Endodermal cell (in vitro differentiated cells): ENCODE measurements at regions not wholly inside any gene's neighbourhood (a gene's known extent, or its start where the extent isn't known, plus 50 kb on each side); places are given as distances from the start of the nearest gene placed in this dataset.

Experiments
- DNase-seq: peaks from one replicate; pipeline ENCODE4 v3.0.0-alpha.2; 2017
- H3K27ac ChIP-seq: 2 replicates; pipeline ENCODE4 v1.5.1; 2013; ENCODE audit warnings: mild to moderate bottlenecking, low read depth, low read length, moderate library complexity
- H3K27me3 ChIP-seq: 2 replicates; pipeline ENCODE4 v1.6.1; 2013; ENCODE audit warnings: mild to moderate bottlenecking, low read length, moderate library complexity; ENCODE audit not compliant: insufficient read depth, control insufficient read depth, poor library complexity, severe bottlenecking
- H3K36me3 ChIP-seq: 2 replicates; pipeline ENCODE4 v1.7.0; 2013; ENCODE audit warnings: mild to moderate bottlenecking, low read length, moderate library complexity; ENCODE audit not compliant: control insufficient read depth, insufficient read depth
- H3K4me1 ChIP-seq: one replicate; pipeline ENCODE4 v1.7.0; 2013; ENCODE audit warnings: low read length; ENCODE audit not compliant: control insufficient read depth, insufficient read depth
- H3K4me3 ChIP-seq: 2 replicates; pipeline ENCODE4 v1.5.1; 2013; ENCODE audit warnings: mild to moderate bottlenecking, low read length, moderate library complexity
- H3K9ac ChIP-seq: 2 replicates; pipeline ENCODE4 v1.6.1; 2013; ENCODE audit warnings: mild to moderate bottlenecking, low read length, moderate library complexity; ENCODE audit not compliant: poor library complexity, severe bottlenecking; ENCODE audit errors: extremely low read depth
- H3K9me3 ChIP-seq: 2 replicates; pipeline ENCODE4 v1.6.1; 2013; ENCODE audit warnings: mild to moderate bottlenecking, low read length, moderate library complexity; ENCODE audit not compliant: control insufficient read depth
- H3K27ac Mint-ChIP-seq: 2 replicates; pipeline ENCODE4 v1.8.0; 2020; ENCODE audit warnings: mixed read lengths
- H3K27me3 Mint-ChIP-seq: 2 replicates; pipeline ENCODE4 v1.8.0; 2021; ENCODE audit warnings: mild to moderate bottlenecking, mixed read lengths; ENCODE audit not compliant: insufficient read depth
- H3K36me3 Mint-ChIP-seq: 2 replicates; pipeline ENCODE4 v1.8.0; 2020; ENCODE audit warnings: low read depth, mixed read lengths
- H3K4me1 Mint-ChIP-seq: 2 replicates; pipeline ENCODE4 v1.8.0; 2020; ENCODE audit warnings: mixed read lengths
- H3K4me3 Mint-ChIP-seq: 2 replicates; pipeline ENCODE4 v1.8.0; 2020; ENCODE audit warnings: mild to moderate bottlenecking, moderate library complexity, mixed read lengths
- H3K9me3 Mint-ChIP-seq: 2 replicates; pipeline ENCODE4 v1.8.0; 2020; ENCODE audit warnings: mild to moderate bottlenecking, mixed read lengths
- WGBS, 2 experiments: methylation state at CpG; one replicate each; pipeline versions ENCODE4 v1.1.5 to v1.1.7; 2013; ENCODE audit warnings: missing lambda C conversion rate in 2 of 2, mixed read lengths in 1 of 2; ENCODE audit not compliant: insufficient coverage in 1 of 2, insufficient read length in 1 of 2; 5-methylcytosine and 5-hydroxymethylcytosine counted together
- TF ChIP-seq, protein P1 (sequence below): fragments of 200-600 bp; sonication (generic); conservative IDR thresholded peaks from 2 replicates; pipeline ENCODE4 v1.5.0; 2021; ENCODE audit warnings: antibody characterized with exemption, mild to moderate bottlenecking

DNA sequence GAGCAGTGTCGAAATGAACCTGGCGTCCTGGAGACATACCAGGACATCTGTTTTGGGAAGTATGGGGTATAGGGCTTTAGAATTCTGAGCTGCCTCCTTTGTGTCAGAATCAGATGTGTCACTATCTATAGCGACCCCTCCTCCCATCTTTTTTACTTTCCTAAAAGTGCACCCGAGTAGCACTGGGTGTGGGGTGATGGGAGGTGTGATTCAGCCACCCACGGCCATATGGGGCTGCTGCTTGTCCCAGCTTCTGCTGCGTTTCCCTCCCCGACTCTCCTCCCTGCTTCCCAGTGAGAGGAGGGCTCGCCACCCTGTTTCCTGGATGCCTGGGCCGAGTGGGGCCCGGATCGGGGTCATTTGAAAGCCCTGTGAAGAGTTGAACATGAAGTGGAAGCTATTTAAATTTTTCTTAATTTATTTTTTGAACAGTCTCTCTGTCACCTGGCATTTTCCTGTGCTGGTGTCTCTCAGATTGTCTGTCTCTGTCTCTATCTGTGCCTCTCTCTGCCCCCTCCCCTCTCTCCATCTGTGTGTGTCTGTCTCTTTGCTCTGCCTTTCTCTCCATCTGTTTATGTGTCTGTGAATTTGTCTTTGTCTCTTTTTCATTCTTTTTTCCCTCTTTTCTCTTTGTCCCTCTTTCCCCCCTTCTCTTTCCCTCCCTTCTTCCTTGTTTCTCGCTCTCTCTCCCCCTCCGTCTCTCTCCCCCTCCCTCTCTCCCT is 638.8 kb upstream of the EEF2KMT start:
- H3K9me3 Mint-ChIP-seq: peaks cover 8% of the 10 kb centered on the region
- H3K4me1 Mint-ChIP-seq: no peaks in the 10 kb centered on the region
- peaks cover 3% of the 10 kb centered on the region for H3K27me3 Mint-ChIP-seq
- no peaks in the 10 kb centered on the region for H3K27me3 ChIP-seq
- no peaks in the 10 kb centered on the region for H3K4me1 ChIP-seq
- H3K4me3 Mint-ChIP-seq: no peak overlapping the region
- no peak for DNase-seq
- no peak overlapping the region for H3K4me3 ChIP-seq
- no peak overlapping the region for H3K9ac ChIP-seq
- TF ChIP-seq, protein P1, sequence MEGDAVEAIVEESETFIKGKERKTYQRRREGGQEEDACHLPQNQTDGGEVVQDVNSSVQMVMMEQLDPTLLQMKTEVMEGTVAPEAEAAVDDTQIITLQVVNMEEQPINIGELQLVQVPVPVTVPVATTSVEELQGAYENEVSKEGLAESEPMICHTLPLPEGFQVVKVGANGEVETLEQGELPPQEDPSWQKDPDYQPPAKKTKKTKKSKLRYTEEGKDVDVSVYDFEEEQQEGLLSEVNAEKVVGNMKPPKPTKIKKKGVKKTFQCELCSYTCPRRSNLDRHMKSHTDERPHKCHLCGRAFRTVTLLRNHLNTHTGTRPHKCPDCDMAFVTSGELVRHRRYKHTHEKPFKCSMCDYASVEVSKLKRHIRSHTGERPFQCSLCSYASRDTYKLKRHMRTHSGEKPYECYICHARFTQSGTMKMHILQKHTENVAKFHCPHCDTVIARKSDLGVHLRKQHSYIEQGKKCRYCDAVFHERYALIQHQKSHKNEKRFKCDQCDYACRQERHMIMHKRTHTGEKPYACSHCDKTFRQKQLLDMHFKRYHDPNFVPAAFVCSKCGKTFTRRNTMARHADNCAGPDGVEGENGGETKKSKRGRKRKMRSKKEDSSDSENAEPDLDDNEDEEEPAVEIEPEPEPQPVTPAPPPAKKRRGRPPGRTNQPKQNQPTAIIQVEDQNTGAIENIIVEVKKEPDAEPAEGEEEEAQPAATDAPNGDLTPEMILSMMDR: no peak
- H3K36me3 ChIP-seq: no peaks in the 10 kb centered on the region
- no peaks in the 10 kb centered on the region for H3K9me3 ChIP-seq
- no peak overlapping the region for H3K27ac Mint-ChIP-seq
- WGBS, 2 experiments: 88% methylated on average over 12 of the region's 13 CpGs; no CpG with 5 or more reads in 1 of the 2 experiments
- no peak overlapping the region for H3K27ac ChIP-seq
- no peaks in the 10 kb centered on the region for H3K36me3 Mint-ChIP-seq

DNA sequence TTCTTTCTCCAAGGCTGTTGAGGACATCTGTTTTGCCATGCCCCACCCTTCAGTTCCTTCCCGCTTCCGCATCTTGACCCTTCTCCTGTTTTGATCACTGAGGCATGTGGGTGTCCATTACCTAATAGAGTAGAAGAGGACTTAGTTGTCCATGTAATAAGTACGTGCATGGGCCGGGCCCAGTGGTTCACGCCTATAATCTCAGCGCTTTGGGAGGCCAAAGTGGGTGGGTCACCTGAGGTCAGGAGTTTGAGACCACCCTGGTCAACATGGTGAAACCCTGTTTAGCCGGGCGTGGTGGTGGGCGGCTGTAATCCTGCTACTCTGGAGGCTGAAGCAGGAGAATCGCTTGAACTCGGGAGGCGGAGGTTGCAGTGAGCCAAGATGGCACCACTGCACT is 637.8 kb upstream of the EEF2KMT start:
- Histone ChIP-seq H3K27me3 (no peaks in the 10 kb centered on the region), H3K36me3 (no peaks in the 10 kb centered on the region), H3K4me3 (no peak overlapping the region), H3K9me3 (no peaks in the 10 kb centered on the region), H3K4me1 (no peaks in the 10 kb centered on the region), H3K9ac (no peak overlapping the region), H3K27ac (no peak overlapping the region)
- TF ChIP-seq, protein P1: no peak
- Mint-ChIP-seq H3K4me3 (no peak overlapping the region), H3K36me3 (no peaks in the 10 kb centered on the region), H3K27me3 (peaks cover 3% of the 10 kb centered on the region), H3K4me1 (no peaks in the 10 kb centered on the region), H3K9me3 (peaks cover 8% of the 10 kb centered on the region), H3K27ac (no peak overlapping the region)
- WGBS, 2 experiments: 87 to 94% methylated on average over 9 to 12 of the region's 12 CpGs
- DNase-seq: no peak

DNA sequence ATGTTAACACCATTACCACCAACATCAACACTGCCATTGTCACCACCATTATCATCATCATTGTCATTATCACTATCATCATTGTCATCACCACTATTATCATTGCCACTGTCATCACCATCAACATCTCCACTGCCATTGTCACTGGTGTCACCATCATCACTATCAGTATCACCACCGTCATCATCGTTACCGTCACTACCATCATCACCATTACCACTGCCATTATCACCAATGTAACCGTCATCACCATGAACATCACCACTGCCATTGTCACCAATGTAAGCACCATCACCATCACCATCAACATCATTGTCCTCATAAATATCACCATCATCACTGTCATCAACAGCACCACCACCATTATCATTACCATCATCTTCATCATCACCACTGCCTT is 633.2 kb upstream of the EEF2KMT start:
- Mint-ChIP-seq H3K4me1 (no peaks in the 10 kb centered on the region), H3K9me3 (no peaks in the 10 kb centered on the region), H3K36me3 (no peaks in the 10 kb centered on the region), H3K4me3 (no peak overlapping the region), H3K27me3 (peaks cover 3% of the 10 kb centered on the region), H3K27ac (no peak overlapping the region)
- no peaks in the 10 kb centered on the region for H3K4me1 ChIP-seq
- H3K36me3 ChIP-seq: no peaks in the 10 kb centered on the region
- TF ChIP-seq, protein P1: no peak
- H3K4me3 ChIP-seq: no peak overlapping the region
- no peak for DNase-seq
- H3K27ac ChIP-seq: no peak overlapping the region
- H3K9me3 ChIP-seq: no peaks in the 10 kb centered on the region
- H3K27me3 ChIP-seq: no peaks in the 10 kb centered on the region
- 91 to 95% methylated on average over 4 of the region's 4 CpGs for WGBS, 2 experiments
- H3K9ac ChIP-seq: no peak overlapping the region
